ENCODE measurements at regions not wholly inside any gene's neighbourhood (a gene's known extent, or its start where the extent isn't known, plus 50 kb on each side); places are given as distances from the start of the nearest gene placed in this dataset.

DNA sequence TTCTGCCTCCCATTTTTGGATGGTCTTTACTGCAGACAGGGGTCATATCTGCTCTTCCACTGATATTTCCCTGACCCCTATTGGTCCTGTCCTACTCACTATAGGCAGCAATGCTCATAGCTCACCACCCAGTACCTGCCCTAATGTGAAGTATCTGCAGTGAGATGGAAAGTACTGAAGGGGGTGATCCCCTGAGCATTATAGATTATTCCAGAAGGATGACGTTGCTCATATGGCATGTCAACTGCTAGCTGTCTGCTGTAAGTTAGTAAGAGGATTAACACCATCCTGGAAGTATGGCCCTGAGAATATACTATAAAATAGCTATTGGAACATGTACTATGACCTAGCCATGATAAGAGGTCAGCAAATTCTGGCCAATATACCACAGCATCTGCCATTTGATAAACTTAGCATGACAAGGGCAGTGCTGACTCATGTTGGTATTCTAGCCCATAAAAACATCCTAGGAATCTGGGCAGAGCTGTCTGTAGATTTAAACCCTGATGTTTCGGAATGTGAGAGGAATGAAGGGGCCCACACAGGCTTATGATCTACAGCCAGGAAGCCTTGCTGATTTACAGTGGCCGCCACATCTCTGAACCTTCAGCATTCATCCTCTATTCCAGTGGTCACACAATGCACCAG is 451.4 kb downstream of the TNS1 start:
- TF ChIP-seq, protein P1, sequence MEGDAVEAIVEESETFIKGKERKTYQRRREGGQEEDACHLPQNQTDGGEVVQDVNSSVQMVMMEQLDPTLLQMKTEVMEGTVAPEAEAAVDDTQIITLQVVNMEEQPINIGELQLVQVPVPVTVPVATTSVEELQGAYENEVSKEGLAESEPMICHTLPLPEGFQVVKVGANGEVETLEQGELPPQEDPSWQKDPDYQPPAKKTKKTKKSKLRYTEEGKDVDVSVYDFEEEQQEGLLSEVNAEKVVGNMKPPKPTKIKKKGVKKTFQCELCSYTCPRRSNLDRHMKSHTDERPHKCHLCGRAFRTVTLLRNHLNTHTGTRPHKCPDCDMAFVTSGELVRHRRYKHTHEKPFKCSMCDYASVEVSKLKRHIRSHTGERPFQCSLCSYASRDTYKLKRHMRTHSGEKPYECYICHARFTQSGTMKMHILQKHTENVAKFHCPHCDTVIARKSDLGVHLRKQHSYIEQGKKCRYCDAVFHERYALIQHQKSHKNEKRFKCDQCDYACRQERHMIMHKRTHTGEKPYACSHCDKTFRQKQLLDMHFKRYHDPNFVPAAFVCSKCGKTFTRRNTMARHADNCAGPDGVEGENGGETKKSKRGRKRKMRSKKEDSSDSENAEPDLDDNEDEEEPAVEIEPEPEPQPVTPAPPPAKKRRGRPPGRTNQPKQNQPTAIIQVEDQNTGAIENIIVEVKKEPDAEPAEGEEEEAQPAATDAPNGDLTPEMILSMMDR (IDR thresholded peaks at IDR 0.05): no peak
- TF ChIP-seq POLR2AphosphoS5 (IDR thresholded peaks at IDR 0.05) (no peak), POLR2A (IDR thresholded peaks at IDR 0.05) (no peak)
